GM12892 (cell line): ENCODE measurements at regions not wholly inside any gene's neighbourhood (a gene's known extent, or its start where the extent isn't known, plus 50 kb on each side); places are given as distances from the start of the nearest gene placed in this dataset.

ENCODE experiments used
- POLR2A ChIP-seq: IDR thresholded peaks from 2 replicates; pipeline ENCODE4 v1.6.1; 2011; ENCODE audit warnings: low read depth, low read length, control low read depth
- POLR2AphosphoS5 ChIP-seq: IDR thresholded peaks from 2 replicates; pipeline ENCODE4 v1.6.1; 2011; ENCODE audit warnings: low read depth, low read length, control low read depth

- TF ChIP-seq POLR2A: no peak
- no peak for TF ChIP-seq POLR2AphosphoS5
Observed at GRCh38 chr13:79846386-79846785, 365.4 kb downstream of the NDFIP2 start.
